CD14-positive monocyte (primary cell): ENCODE measurements at regions not wholly inside any gene's neighbourhood (a gene's known extent, or its start where the extent isn't known, plus 50 kb on each side); places are given as distances from the start of the nearest gene placed in this dataset.

Experiments
- DNase-seq, 3 donors: peaks; one replicate each; pipeline ENCODE4 v3.0.0-alpha.2; 2011 to 2022
- H2AFZ ChIP-seq: 2 replicates; pipeline ENCODE4 v1.6.0; 2012; ENCODE audit warnings: mild to moderate bottlenecking, low read depth, low read length, inconsistent platforms; ENCODE audit not compliant: insufficient read depth, poor library complexity, severe bottlenecking
- H3K27ac ChIP-seq, 2 donors: 1 replicate in 1 of 2; 2 replicates in 1 of 2; pipeline ENCODE4 v1.5.1; 2012 to 2013; ENCODE audit warnings: low read length in 2 of 2, control low read depth in 1 of 2, inconsistent platforms in 1 of 2, low read depth in 1 of 2, mild to moderate bottlenecking in 1 of 2
- H3K27me3 ChIP-seq, 2 donors: one replicate each; pipeline versions ENCODE4 v1.6.0 to v1.6.1; 2011 to 2013; ENCODE audit warnings: low read length in 2 of 2; ENCODE audit not compliant: control insufficient read depth in 2 of 2, insufficient read depth in 2 of 2
- H3K36me3 ChIP-seq, 2 donors: replicated peaks in 1 of 2; 1 replicate in 1 of 2; 2 replicates in 1 of 2; pipeline versions ENCODE4 v1.5.1 to v1.6.1; 2012 to 2013; ENCODE audit warnings: low read length in 2 of 2, control low read depth in 1 of 2, inconsistent platforms in 1 of 2, mild to moderate bottlenecking in 1 of 2; ENCODE audit not compliant: insufficient read depth in 2 of 2, control insufficient read depth in 1 of 2
- H3K4me1 ChIP-seq, 2 donors: 1 replicate in 1 of 2; 2 replicates in 1 of 2; pipeline versions ENCODE4 v1.5.1 to v1.6.1; 2012 to 2013; ENCODE audit warnings: low read length in 2 of 2, control low read depth in 1 of 2, inconsistent platforms in 1 of 2, mild to moderate bottlenecking in 1 of 2, moderate library complexity in 1 of 2; ENCODE audit not compliant: insufficient read depth in 2 of 2, control insufficient read depth in 1 of 2
- H3K4me2 ChIP-seq: replicated peaks from 2 replicates; pipeline ENCODE3; 2012; ENCODE audit warnings: low read length, moderate library complexity, mild to moderate bottlenecking; ENCODE audit not compliant: poor library complexity, severe bottlenecking; ENCODE audit errors: extremely low read depth
- H3K4me3 ChIP-seq, 3 experiments: fragments of 200-600 bp in 1 of 3; sonication (generic) in 1 of 3; replicated peaks in 1 of 3; 1 replicate in 2 of 3; 2 replicates in 1 of 3; pipeline ENCODE4 v1.5.1; 2011 to 2013; ENCODE audit warnings: low read length in 3 of 3, mild to moderate bottlenecking in 3 of 3, control low read depth in 2 of 3, low read depth in 2 of 3, inconsistent platforms in 1 of 3, moderate library complexity in 1 of 3
- H3K79me2 ChIP-seq: 2 replicates; pipeline ENCODE4 v1.6.0; 2012; ENCODE audit warnings: mild to moderate bottlenecking, control low read depth, inconsistent platforms, low read length, moderate library complexity; ENCODE audit not compliant: insufficient read depth
- H3K9ac ChIP-seq: 2 replicates; pipeline ENCODE4 v1.6.0; 2017; ENCODE audit warnings: low read length, mild to moderate bottlenecking; ENCODE audit not compliant: insufficient read depth, poor library complexity, severe bottlenecking
- H3K9me3 ChIP-seq, 2 donors: replicated peaks in 1 of 2; 1 replicate in 1 of 2; 2 replicates in 1 of 2; pipeline versions ENCODE4 v1.5.1 to v1.6.1; 2012 to 2013; ENCODE audit warnings: low read length in 2 of 2, control low read depth in 1 of 2; ENCODE audit not compliant: control insufficient read depth in 1 of 2, insufficient read depth in 1 of 2
- H4K20me1 ChIP-seq: 2 replicates; pipeline ENCODE4 v1.6.0; 2012; ENCODE audit warnings: mild to moderate bottlenecking, low read length, control low read depth, moderate library complexity; ENCODE audit not compliant: insufficient read depth
- H3K27ac Mint-ChIP-seq, 7 donors: one replicate each; pipeline ENCODE4 v1.8.0; 2020; ENCODE audit warnings: mild to moderate bottlenecking in 7 of 7, mixed read lengths in 7 of 7, moderate library complexity in 6 of 7, inconsistent platforms in 2 of 7
- H3K27me3 Mint-ChIP-seq, 3 donors: one replicate each; pipeline ENCODE4 v1.8.0; 2021 to 2022; ENCODE audit warnings: low read depth in 3 of 3, mild to moderate bottlenecking in 3 of 3, mixed read lengths in 3 of 3, moderate library complexity in 3 of 3, inconsistent platforms in 1 of 3
- H3K36me3 Mint-ChIP-seq, 2 donors: one replicate each; pipeline ENCODE4 v1.8.0; 2020; ENCODE audit warnings: mixed read lengths in 2 of 2, inconsistent platforms in 1 of 2, mild to moderate bottlenecking in 1 of 2
- H3K4me1 Mint-ChIP-seq: one replicate; pipeline ENCODE4 v1.8.0; 2020; ENCODE audit warnings: mild to moderate bottlenecking, mixed read lengths
- H3K4me3 Mint-ChIP-seq, 2 donors: one replicate each; pipeline ENCODE4 v1.8.0; 2020; ENCODE audit warnings: mild to moderate bottlenecking in 2 of 2, mixed read lengths in 2 of 2, moderate library complexity in 1 of 2
- H3K9me3 Mint-ChIP-seq, 7 donors: one replicate each; pipeline ENCODE4 v1.8.0; 2020 to 2022; ENCODE audit warnings: mixed read lengths in 7 of 7, mild to moderate bottlenecking in 6 of 7, moderate library complexity in 6 of 7, inconsistent platforms in 2 of 7
- WGBS: methylation state at CpG from one replicate; pipeline ENCODE4 v1.1.5; 2013; ENCODE audit warnings: missing lambda C conversion rate; ENCODE audit not compliant: insufficient coverage; 5-methylcytosine and 5-hydroxymethylcytosine counted together
- intact Hi-C, 2 donors: fragments of 100-400 bp; cut with micrococcal nuclease; formaldehyde crosslinking; loops; one replicate each; pipeline versions ENCODE4 v1.15.0 to v1.15.1; 2023
- TF ChIP-seq, protein P1 (sequence below): fragments of 200-600 bp; IDR thresholded peaks from one replicate; pipeline ENCODE4 v1.8.0; 2022; ENCODE audit warnings: antibody characterized with exemption, mild to moderate bottlenecking

DNA sequence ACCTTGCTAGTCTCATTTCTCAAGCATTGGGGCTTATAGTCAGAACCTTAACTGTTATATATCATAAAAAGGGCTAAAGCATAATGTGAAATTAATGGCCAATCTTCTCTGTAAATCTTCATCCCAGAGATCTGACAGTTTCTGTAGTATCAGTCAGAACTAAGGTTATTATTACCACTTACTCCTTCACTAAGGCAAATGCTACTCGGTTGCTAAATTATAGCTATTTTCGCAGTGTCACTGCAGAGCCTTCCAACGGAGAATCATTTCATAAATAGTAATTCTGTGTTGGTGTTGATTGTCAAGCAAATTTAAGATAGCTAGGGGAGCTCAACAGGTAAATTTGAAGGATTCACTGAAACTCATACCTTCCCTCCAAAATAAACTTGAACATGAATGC, 258.0 kb downstream of the METTL4 start:
- Mint-ChIP-seq H3K27me3 (peaks cover 0 to 4% (median 3%) of the 10 kb centered on the region in 3 donors), H3K27ac (no peak overlapping the region)

DNA sequence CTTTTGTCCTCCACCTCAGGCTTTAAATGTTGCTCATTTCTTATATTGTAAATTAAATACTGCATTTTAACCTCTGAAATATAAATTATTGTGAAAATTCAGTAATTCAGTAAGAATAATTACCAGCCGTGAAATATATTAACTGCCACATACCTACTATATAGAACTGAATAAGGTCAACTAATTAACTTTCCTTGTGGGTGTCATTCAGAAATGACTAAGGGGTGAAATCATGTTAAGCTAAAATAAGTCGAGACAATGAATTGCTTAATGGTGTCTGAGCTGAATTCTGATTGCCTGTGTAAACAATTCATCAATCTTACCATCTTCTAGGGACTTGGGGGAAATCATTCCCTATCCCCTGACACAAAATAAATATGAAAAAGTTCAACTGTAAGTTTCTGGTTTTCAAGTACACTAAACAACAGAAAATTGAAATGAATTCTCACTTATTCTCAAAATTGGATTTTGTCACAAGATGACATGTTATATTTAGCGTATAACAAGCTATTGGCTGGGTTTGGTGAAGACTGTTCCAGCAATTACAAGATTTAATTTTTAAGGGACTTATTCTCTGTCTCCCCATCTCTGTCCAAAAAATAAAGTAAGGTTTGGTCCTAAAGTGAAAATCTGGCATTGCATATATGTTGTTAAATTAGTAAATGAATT, 255.1 kb downstream of the METTL4 start:
- no CpG with 5 or more reads among the region's 3 CpGs for WGBS

More for the DNA sequence above, 258.0 kb downstream of the METTL4 start:
- no peaks in the 10 kb centered on the region for H4K20me1 ChIP-seq
- TF ChIP-seq, protein P1, sequence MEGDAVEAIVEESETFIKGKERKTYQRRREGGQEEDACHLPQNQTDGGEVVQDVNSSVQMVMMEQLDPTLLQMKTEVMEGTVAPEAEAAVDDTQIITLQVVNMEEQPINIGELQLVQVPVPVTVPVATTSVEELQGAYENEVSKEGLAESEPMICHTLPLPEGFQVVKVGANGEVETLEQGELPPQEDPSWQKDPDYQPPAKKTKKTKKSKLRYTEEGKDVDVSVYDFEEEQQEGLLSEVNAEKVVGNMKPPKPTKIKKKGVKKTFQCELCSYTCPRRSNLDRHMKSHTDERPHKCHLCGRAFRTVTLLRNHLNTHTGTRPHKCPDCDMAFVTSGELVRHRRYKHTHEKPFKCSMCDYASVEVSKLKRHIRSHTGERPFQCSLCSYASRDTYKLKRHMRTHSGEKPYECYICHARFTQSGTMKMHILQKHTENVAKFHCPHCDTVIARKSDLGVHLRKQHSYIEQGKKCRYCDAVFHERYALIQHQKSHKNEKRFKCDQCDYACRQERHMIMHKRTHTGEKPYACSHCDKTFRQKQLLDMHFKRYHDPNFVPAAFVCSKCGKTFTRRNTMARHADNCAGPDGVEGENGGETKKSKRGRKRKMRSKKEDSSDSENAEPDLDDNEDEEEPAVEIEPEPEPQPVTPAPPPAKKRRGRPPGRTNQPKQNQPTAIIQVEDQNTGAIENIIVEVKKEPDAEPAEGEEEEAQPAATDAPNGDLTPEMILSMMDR: no peak
- H3K4me3 Mint-ChIP-seq: no peak overlapping the region
- H3K27ac ChIP-seq: no peak overlapping the region
- peaks cover 0 to 5% (median 3%) of the 10 kb centered on the region in 7 donors for H3K9me3 Mint-ChIP-seq
- no CpG with 5 or more reads among the region's 3 CpGs for WGBS
- H3K36me3 ChIP-seq: no peaks in the 10 kb centered on the region
- no peak for DNase-seq
- H3K4me1 Mint-ChIP-seq: peaks cover 20% of the 10 kb centered on the region
- intact Hi-C loops: no loop called here
- H3K4me1 ChIP-seq: peaks cover 9 to 10% of the 10 kb centered on the region in 2 donors
- H3K4me3 ChIP-seq: no peak overlapping the region
- H3K9ac ChIP-seq: no peak overlapping the region
- H3K4me2 ChIP-seq: no peak overlapping the region
- H3K27me3 ChIP-seq: no peaks in the 10 kb centered on the region
- no peaks in the 10 kb centered on the region for H3K79me2 ChIP-seq
- no peak overlapping the region for H2AFZ ChIP-seq
- H3K9me3 ChIP-seq: no peaks in the 10 kb centered on the region
- no peaks in the 10 kb centered on the region for H3K36me3 Mint-ChIP-seq

More for the DNA sequence above, 255.1 kb downstream of the METTL4 start:
- Histone ChIP-seq H3K27me3 (no peaks in the 10 kb centered on the region), H3K9me3 (no peaks in the 10 kb centered on the region), H4K20me1 (no peaks in the 10 kb centered on the region), H3K4me1 (peaks cover 9 to 10% of the 10 kb centered on the region in 2 donors), H3K36me3 (no peaks in the 10 kb centered on the region), H3K4me2 (no peak overlapping the region), H3K79me2 (no peaks in the 10 kb centered on the region), H3K9ac (no peak overlapping the region), H3K4me3 (no peak overlapping the region), H3K27ac (no peak overlapping the region), H2AFZ (no peak overlapping the region)
- Mint-ChIP-seq H3K27ac (no peak overlapping the region), H3K4me3 (no peak overlapping the region), H3K9me3 (peaks cover 0 to 12% (median 8%) of the 10 kb centered on the region in 7 donors), H3K36me3 (no peaks in the 10 kb centered on the region), H3K4me1 (peaks cover 20% of the 10 kb centered on the region), H3K27me3 (peaks cover 0 to 7% (median 4%) of the 10 kb centered on the region in 3 donors)
- TF ChIP-seq, protein P1: no peak
- no peak for DNase-seq
- intact Hi-C loops: no loop called here
